ENCODE measurements at regions not wholly inside any gene's neighbourhood (a gene's known extent, or its start where the extent isn't known, plus 50 kb on each side); places are given as distances from the start of the nearest gene placed in this dataset.
"Not testable (repeated sequence)": the region's sequence is repeated elsewhere in the genome, so short reads cannot be mapped to it uniquely, and the experiment has no call there.

GRCh38 chrX:118246961-118247360, 98.9 kb upstream of the WDR44 start:
- not testable (repeated sequence) for TF ChIP-seq CTCF, POLR2A (IDR thresholded peaks at IDR 0.05)
